CD4-positive, alpha-beta memory T cell (primary cell): ENCODE measurements at regions not wholly inside any gene's neighbourhood (a gene's known extent, or its start where the extent isn't known, plus 50 kb on each side); places are given as distances from the start of the nearest gene placed in this dataset.

Experiments used
- CTCF ChIA-PET: fragments of 350-600 bp; sonication (Branson Sonifier 250); formaldehyde crosslinking; loops from one replicate; lab custom pipeline; 2021; ENCODE audit warnings: inconsistent platforms; ENCODE audit not compliant: partially characterized antibody; lab: Charles Lee
- POLR2A ChIA-PET: fragments of 350-600 bp; sonication (Branson Sonifier 250); formaldehyde crosslinking; loops from one replicate; lab custom pipeline; 2021; ENCODE audit not compliant: partially characterized antibody; lab: Charles Lee
- DNase-seq, 5 donors: peaks; one replicate each; pipeline versions ENCODE4 v3.0.0 to v3.0.0-alpha.2; 2020 to 2022; ENCODE audit warnings: mixed read lengths in 1 of 5
- H3K27ac ChIP-seq: one replicate; pipeline ENCODE4 v1.7.0; 2013; ENCODE audit warnings: low read depth, low read length
- H3K27me3 ChIP-seq: 2 replicates; pipeline ENCODE4 v1.7.0; 2013; ENCODE audit warnings: mild to moderate bottlenecking, low read length, moderate library complexity; ENCODE audit not compliant: insufficient read depth
- H3K36me3 ChIP-seq: 2 replicates; pipeline ENCODE4 v1.7.0; 2013; ENCODE audit warnings: mild to moderate bottlenecking, low read length, moderate library complexity; ENCODE audit not compliant: insufficient read depth
- H3K4me1 ChIP-seq: 2 replicates; pipeline ENCODE4 v1.7.0; 2013; ENCODE audit warnings: mild to moderate bottlenecking, low read length, moderate library complexity; ENCODE audit not compliant: insufficient read depth
- H3K4me3 ChIP-seq, 2 donors: one replicate each; pipeline ENCODE4 v1.7.0; 2013; ENCODE audit warnings: low read length in 2 of 2, mild to moderate bottlenecking in 1 of 2
- H3K9me3 ChIP-seq, 2 donors: one replicate each; pipeline ENCODE4 v1.7.0; 2013; ENCODE audit warnings: low read length in 2 of 2, control low read depth in 1 of 2; ENCODE audit not compliant: control insufficient read depth in 1 of 2
- H3K27ac Mint-ChIP-seq, 7 donors: one replicate each; pipeline ENCODE4 v1.8.0; 2020 to 2021; ENCODE audit warnings: mixed read lengths in 7 of 7, mild to moderate bottlenecking in 6 of 7, inconsistent platforms in 3 of 7, moderate library complexity in 3 of 7
- H3K27me3 Mint-ChIP-seq, 2 donors: one replicate each; pipeline ENCODE4 v1.8.0; 2020 to 2021; ENCODE audit warnings: mixed read lengths in 2 of 2
- H3K36me3 Mint-ChIP-seq, 2 donors: one replicate each; pipeline ENCODE4 v1.8.0; 2020 to 2021; ENCODE audit warnings: mixed read lengths in 2 of 2, inconsistent platforms in 1 of 2, mild to moderate bottlenecking in 1 of 2
- H3K4me1 Mint-ChIP-seq, 4 donors: one replicate each; pipeline ENCODE4 v1.8.0; 2020 to 2021; ENCODE audit warnings: mixed read lengths in 4 of 4, mild to moderate bottlenecking in 1 of 4
- H3K4me3 Mint-ChIP-seq, 8 donors: one replicate each; pipeline ENCODE4 v1.8.0; 2020 to 2021; ENCODE audit warnings: mixed read lengths in 8 of 8, mild to moderate bottlenecking in 7 of 8, moderate library complexity in 6 of 8, inconsistent platforms in 3 of 8
- H3K9me3 Mint-ChIP-seq, 8 donors: one replicate each; pipeline ENCODE4 v1.8.0; 2020 to 2021; ENCODE audit warnings: mixed read lengths in 8 of 8, mild to moderate bottlenecking in 5 of 8, inconsistent platforms in 3 of 8, moderate library complexity in 1 of 8
- intact Hi-C: fragments of 100-400 bp; cut with micrococcal nuclease; formaldehyde crosslinking; loops from one replicate; pipeline ENCODE4 v1.15.1; 2023

DNA sequence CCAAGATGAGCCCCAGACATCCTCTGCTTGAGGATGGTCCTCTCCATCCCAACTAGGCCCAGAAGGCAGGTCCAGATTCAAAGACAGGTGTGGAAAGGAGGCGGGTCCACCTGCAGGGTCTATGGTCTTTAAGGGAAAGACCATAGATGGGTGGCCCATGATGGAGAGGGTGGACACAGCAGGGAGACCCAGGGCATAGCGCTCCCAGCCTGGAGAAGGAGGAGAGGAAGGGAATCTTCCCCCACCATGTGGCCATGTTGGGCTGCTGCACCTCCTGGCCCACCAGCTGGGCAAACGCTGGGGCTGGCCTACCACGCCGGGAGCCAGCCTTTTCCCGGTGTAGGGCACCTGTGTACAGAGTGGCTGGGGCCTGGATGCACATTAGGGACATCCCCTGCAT, 265.2 kb upstream of the TLE3 start:
- Mint-ChIP-seq H3K27me3 (peaks cover 10 to 15% of the 10 kb centered on the region in 2 donors), H3K4me3 (no peak overlapping the region), H3K27ac (no peak overlapping the region), H3K9me3 (peaks cover 0 to 5% (median 0%) of the 10 kb centered on the region in 8 donors), H3K4me1 (peaks cover 0 to 3% (median 2%) of the 10 kb centered on the region in 4 donors), H3K36me3 (no peaks in the 10 kb centered on the region)
- Histone ChIP-seq H3K4me1 (peaks cover 2% of the 10 kb centered on the region), H3K27ac (no peak overlapping the region), H3K4me3 (no peak overlapping the region), H3K9me3 (no peaks in the 10 kb centered on the region), H3K36me3 (no peaks in the 10 kb centered on the region), H3K27me3 (no peaks in the 10 kb centered on the region)
- no peak for DNase-seq
- CTCF ChIA-PET, result interaction anchor here (1.0 kb wide), 1 partner anchor 242 kb away, joined by 3 read pairs; no protein-coding TSS in a partner anchor
- POLR2A ChIA-PET, result no interaction called here
- intact Hi-C loops, result no loop called here

DNA sequence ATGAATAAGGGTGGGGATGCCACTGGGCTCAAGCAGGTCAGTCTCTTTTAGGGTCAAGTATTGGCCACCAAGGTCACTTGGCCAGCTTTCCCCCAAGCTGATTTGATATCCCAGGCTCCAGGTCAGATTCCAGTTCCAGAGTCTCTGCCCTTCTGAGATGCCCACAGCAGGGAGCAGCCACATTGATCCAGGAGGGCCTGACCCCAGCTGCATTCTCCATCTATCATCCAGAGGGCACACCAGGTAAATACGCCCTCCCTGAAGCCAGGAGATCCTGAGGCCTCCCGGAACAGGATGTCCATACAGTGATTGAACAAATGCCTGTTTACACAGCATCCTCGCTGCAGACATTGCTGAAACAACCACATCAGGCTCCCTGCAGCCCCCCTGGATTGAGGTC, 264.6 kb upstream of the TLE3 start:
- H3K4me1 ChIP-seq, result no peaks in the 10 kb centered on the region
- no peak overlapping the region for H3K4me3 ChIP-seq
- no peak for DNase-seq
- H3K27me3 ChIP-seq, result no peaks in the 10 kb centered on the region
- Mint-ChIP-seq H3K4me3 (no peak overlapping the region), H3K9me3 (peaks cover 0 to 5% (median 0%) of the 10 kb centered on the region in 8 donors), H3K36me3 (no peaks in the 10 kb centered on the region), H3K27ac (no peak overlapping the region), H3K4me1 (peaks cover 0 to 1% (median under 1%) of the 10 kb centered on the region in 4 donors), H3K27me3 (peaks cover 10 to 15% of the 10 kb centered on the region in 2 donors)
- no peak overlapping the region for H3K27ac ChIP-seq
- no peaks in the 10 kb centered on the region for H3K36me3 ChIP-seq
- ChIA-PET POLR2A (no interaction called here), CTCF (no interaction called here)
- intact Hi-C loops, result no loop called here
- H3K9me3 ChIP-seq, result no peaks in the 10 kb centered on the region

DNA sequence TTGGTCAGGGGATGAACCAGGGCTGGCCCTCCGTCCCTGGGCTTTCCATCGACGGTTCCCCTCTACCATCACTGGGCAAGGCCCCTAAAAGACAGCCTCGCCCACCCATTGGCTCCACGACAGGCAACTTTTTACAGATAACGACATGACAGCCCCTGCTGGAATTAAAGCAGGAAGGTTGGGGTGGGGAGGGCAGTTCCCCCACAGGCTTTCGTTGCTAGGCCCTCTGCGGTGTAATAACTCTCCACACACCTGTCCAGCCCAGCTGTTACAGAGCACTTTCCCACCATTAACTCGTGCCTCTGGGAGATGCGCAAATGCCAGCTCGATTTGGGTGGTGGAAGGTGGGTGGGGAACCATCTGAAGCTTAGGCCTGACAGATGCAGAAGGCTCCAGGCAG, 264.2 kb upstream of the TLE3 start:
- Mint-ChIP-seq H3K36me3 (no peaks in the 10 kb centered on the region), H3K27me3 (peaks cover 8 to 15% of the 10 kb centered on the region in 2 donors), H3K9me3 (peaks cover 0 to 5% (median 0%) of the 10 kb centered on the region in 8 donors), H3K4me1 (peaks cover 0 to 1% (median under 1%) of the 10 kb centered on the region in 4 donors), H3K4me3 (no peak overlapping the region), H3K27ac (no peak overlapping the region)
- no peak overlapping the region for H3K27ac ChIP-seq
- H3K9me3 ChIP-seq, result no peaks in the 10 kb centered on the region
- H3K4me3 ChIP-seq, result no peak overlapping the region
- ChIA-PET CTCF (no interaction called here), POLR2A (no interaction called here)
- no peak for DNase-seq
- no peaks in the 10 kb centered on the region for H3K36me3 ChIP-seq
- H3K27me3 ChIP-seq, result no peaks in the 10 kb centered on the region
- H3K4me1 ChIP-seq, result no peaks in the 10 kb centered on the region
- intact Hi-C loops, result no loop called here

DNA sequence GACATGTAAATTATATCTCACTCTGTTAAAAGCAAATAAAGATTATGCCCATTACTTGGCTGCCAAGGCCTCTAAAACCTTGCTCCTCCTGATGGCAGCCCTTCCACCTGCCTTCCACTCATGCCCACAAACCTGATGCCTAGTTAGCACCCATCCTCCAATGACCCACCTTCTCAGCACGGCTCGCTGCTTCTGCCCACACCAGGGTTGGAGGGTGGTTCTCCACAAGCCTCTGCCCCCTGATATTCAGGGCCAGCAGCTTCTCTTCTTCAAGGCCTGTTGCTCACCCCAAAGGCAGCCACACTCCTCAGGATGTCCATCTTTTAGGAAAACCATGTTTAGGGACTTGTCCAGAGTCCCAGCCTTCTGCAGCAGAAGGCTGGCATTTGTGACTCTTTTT, 263.4 kb upstream of the TLE3 start:
- no peak overlapping the region for H3K4me3 Mint-ChIP-seq
- H3K27ac Mint-ChIP-seq, result no peak overlapping the region
- H3K27ac ChIP-seq, result no peak overlapping the region
- intact Hi-C loops, result no loop called here
- H3K36me3 Mint-ChIP-seq, result no peaks in the 10 kb centered on the region
- no peak for DNase-seq
- ChIA-PET POLR2A (no interaction called here), CTCF (no interaction called here)
- H3K4me3 ChIP-seq, result no peak overlapping the region
- peaks cover 0 to 5% (median 0%) of the 10 kb centered on the region in 8 donors for H3K9me3 Mint-ChIP-seq
- no peaks in the 10 kb centered on the region for H3K4me1 ChIP-seq
- no peaks in the 10 kb centered on the region for H3K36me3 ChIP-seq
- H3K27me3 ChIP-seq, result no peaks in the 10 kb centered on the region
- peaks cover 0 to 1% (median 0%) of the 10 kb centered on the region in 4 donors for H3K4me1 Mint-ChIP-seq
- peaks cover 7 to 15% of the 10 kb centered on the region in 2 donors for H3K27me3 Mint-ChIP-seq
- no peaks in the 10 kb centered on the region for H3K9me3 ChIP-seq

DNA sequence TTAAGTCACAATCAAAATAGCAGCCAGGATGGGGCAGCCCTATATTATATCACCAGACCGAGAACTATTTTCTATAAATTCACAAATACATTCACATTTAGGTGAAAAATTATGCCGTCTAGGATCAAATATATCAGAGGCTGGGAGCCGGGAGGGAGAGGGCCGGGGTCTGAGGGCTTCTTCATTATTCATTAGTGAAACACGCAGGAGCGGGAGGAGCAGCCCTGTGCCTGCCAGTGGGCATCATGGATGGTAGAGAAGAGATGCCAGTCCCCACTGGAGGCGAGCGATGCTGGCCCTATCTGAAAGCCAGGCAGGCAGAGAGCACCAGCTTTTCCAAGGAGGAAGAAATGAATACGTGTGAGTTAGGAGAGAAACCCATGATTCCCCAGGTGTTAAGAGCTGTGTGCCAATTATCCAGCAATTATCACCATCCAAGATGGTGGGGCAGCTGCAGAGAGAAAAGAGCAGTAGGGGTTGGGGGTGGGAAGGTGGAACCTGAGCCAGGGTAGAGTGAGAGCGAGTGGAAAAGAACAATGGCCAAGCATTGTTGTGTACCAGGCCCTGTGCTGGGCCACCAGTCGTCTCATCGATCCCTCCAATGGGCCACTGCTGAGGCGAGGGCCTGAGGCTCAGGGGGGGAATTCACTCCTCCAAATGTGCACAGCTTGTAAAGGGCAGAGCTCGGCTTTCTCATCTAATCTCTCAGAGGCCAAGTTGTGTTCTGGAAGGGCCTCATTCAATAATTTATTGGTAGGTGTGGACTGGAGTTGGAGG, 261.3 kb upstream of the TLE3 start:
- H3K4me1 ChIP-seq, result no peaks in the 10 kb centered on the region
- no peaks in the 10 kb centered on the region for H3K27me3 ChIP-seq
- no peak for DNase-seq
- Mint-ChIP-seq H3K36me3 (no peaks in the 10 kb centered on the region), H3K27ac (no peak overlapping the region), H3K4me1 (peaks cover 0 to 1% (median 0%) of the 10 kb centered on the region in 4 donors), H3K9me3 (no peaks in the 10 kb centered on the region), H3K27me3 (peaks cover 8 to 12% of the 10 kb centered on the region in 2 donors), H3K4me3 (no peak overlapping the region)
- ChIA-PET POLR2A (no interaction called here), CTCF (no interaction called here)
- intact Hi-C loops, result no loop called here
- no peak overlapping the region for H3K27ac ChIP-seq
- H3K9me3 ChIP-seq, result no peaks in the 10 kb centered on the region
- no peaks in the 10 kb centered on the region for H3K36me3 ChIP-seq
- H3K4me3 ChIP-seq, result no peak overlapping the region

DNA sequence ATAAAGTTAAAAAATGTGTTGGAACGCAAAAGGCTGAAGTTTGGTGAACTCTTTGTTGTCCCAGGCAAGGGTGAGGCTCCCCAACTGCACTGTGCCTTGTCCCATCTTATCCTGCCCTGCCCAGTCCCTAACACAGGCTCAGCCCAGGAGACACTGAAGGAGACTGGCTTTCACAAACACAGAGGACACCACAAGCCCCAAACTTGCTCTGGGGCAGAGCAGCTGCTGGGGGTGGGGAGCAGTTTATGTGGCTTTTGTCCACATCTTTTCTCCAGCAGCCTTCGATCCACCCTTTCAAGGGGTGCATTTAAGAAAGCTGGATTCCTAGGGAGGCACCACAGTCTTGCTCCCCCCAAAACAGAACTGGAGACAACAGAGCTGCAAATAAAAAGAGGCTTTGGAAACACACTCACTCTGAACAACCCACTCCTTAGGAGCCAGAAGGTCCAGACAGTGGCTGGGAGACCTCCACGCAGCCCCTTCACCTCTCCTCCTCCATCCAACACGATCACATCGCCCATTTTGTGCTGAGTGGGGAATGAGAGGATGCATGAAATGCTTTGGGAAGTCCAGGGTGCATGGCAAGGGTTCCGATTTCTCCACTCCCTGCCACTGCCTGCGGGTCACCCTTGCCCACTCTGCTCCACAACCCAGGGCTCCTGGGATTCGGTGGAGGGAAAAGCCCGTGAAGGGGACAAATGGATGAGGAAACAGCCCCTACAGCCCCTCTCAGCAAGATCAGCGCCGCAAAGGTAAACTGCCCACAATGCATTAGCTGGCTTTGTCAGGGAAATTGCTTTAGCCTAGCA, 260.5 kb upstream of the TLE3 start:
- Histone ChIP-seq H3K36me3 (no peaks in the 10 kb centered on the region), H3K9me3 (no peaks in the 10 kb centered on the region), H3K27ac (no peak overlapping the region), H3K27me3 (no peaks in the 10 kb centered on the region), H3K4me1 (no peaks in the 10 kb centered on the region), H3K4me3 (no peak overlapping the region)
- Mint-ChIP-seq H3K36me3 (no peaks in the 10 kb centered on the region), H3K27ac (no peak overlapping the region), H3K9me3 (no peaks in the 10 kb centered on the region), H3K27me3 (peaks cover 6 to 10% of the 10 kb centered on the region in 2 donors), H3K4me1 (no peaks in the 10 kb centered on the region), H3K4me3 (no peak overlapping the region)
- DNase-seq, result no peak
- CTCF ChIA-PET, result no interaction called here
- POLR2A ChIA-PET, result no interaction called here
- intact Hi-C loops, result no loop called here

DNA sequence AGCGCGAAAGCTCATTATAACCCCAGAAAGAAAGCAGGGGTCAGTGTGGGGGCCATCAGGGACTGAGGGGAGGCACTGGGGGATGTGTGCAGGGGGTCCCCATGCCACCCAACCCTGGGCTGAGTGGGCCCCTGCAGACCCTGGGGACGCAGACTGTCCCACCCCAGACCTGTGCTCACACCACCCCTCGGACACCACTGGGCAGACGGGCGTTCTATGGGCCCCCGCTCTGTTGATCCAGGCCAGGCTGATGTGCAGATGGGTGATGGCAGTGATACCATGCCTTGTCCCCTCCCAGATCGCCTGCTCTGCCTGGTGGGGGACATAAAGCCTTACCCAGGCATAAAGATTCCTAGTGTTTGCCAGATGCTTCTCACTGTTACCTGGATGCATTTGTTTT, 259.7 kb upstream of the TLE3 start:
- Mint-ChIP-seq H3K4me1 (no peaks in the 10 kb centered on the region), H3K9me3 (peaks cover 0 to 2% (median 0%) of the 10 kb centered on the region in 8 donors), H3K36me3 (no peaks in the 10 kb centered on the region), H3K4me3 (no peak overlapping the region), H3K27ac (no peak overlapping the region), H3K27me3 (peaks cover 6 to 10% of the 10 kb centered on the region in 2 donors)
- H3K27ac ChIP-seq, result no peak overlapping the region
- H3K36me3 ChIP-seq, result no peaks in the 10 kb centered on the region
- H3K4me3 ChIP-seq, result no peak overlapping the region
- H3K9me3 ChIP-seq, result no peaks in the 10 kb centered on the region
- no peaks in the 10 kb centered on the region for H3K4me1 ChIP-seq
- DNase-seq, result no peak
- intact Hi-C loops, result no loop called here
- no peaks in the 10 kb centered on the region for H3K27me3 ChIP-seq
- ChIA-PET POLR2A (no interaction called here), CTCF (no interaction called here)
